GM10248 (cell line): ENCODE measurements at regions not wholly inside any gene's neighbourhood (a gene's known extent, or its start where the extent isn't known, plus 50 kb on each side); places are given as distances from the start of the nearest gene placed in this dataset.

Experiments used
- CTCF ChIA-PET: fragments of 300-600 bp; sonication (Branson Sonifier 250); formaldehyde crosslinking; extraction: SDS; loops from one replicate; lab custom pipeline; 2021; ENCODE audit warnings: antibody characterized with exemption; lab: Yijun Ruan, JAX
- POLR2A ChIA-PET: fragments of 350-650 bp; sonication (Branson Sonifier 250); formaldehyde crosslinking; extraction: SDS; loops from one replicate; lab custom pipeline; 2020; ENCODE audit warnings: antibody characterized with exemption; lab: Yijun Ruan, JAX
- DNase-seq: peaks from one replicate; pipeline ENCODE4 v3.0.0; 2012; ENCODE audit errors: extremely low spot score
- CTCF ChIP-seq: IDR thresholded peaks from 2 replicates; pipeline ENCODE4 v1.5.1; 2012; ENCODE audit warnings: mild to moderate bottlenecking, low read depth; ENCODE audit errors: extremely low read depth, missing control alignments, control extremely low read depth

GRCh38 chr18:73040247-73040646 is 172.5 kb upstream of the NETO1 start:
- TF ChIP-seq CTCF, result no peak
- POLR2A ChIA-PET, result no interaction called here
- CTCF ChIA-PET, result interaction anchor here (1.2 to 1.7 kb wide), 3 partner anchors 16 to 39 kb away, joined by 3 to 4 read pairs (median 3); no protein-coding TSS in a partner anchor
- no peak for DNase-seq

- no peak for TF ChIP-seq CTCF
- no peak for DNase-seq
- POLR2A ChIA-PET, result no interaction called here
- CTCF ChIA-PET, result no interaction called here
Measured at GRCh38 chr18:73038336-73038735, 170.5 kb upstream of the NETO1 start.

GRCh38 chr18:73023975-73024374 is 156.2 kb upstream of the NETO1 start:
- DNase-seq, result no peak
- ChIA-PET CTCF (interaction anchor here (1.2 to 1.9 kb wide), 3 partner anchors 9 to 17 kb away, joined by 3 to 4 read pairs (median 4); no protein-coding TSS in a partner anchor), POLR2A (no interaction called here)
- TF ChIP-seq CTCF, result no peak

GRCh38 chr18:73009691-73010090 is 141.9 kb upstream of the NETO1 start:
- DNase-seq, result no peak
- CTCF ChIA-PET, result no interaction called here
- TF ChIP-seq CTCF, result no peak
- POLR2A ChIA-PET, result no interaction called here

- no peak for DNase-seq
- POLR2A ChIA-PET, result no interaction called here
- TF ChIP-seq CTCF, result no peak
- CTCF ChIA-PET, result no interaction called here
Measured at GRCh38 chr18:73007915-73008308, 140.1 kb upstream of the NETO1 start.

- no peak for DNase-seq
- CTCF ChIA-PET, result no interaction called here
- TF ChIP-seq CTCF, result no peak
- POLR2A ChIA-PET, result no interaction called here
Measured at GRCh38 chr18:73007195-73007914, 139.6 kb upstream of the NETO1 start.
